ENCODE measurements at regions not wholly inside any gene's neighbourhood (a gene's known extent, or its start where the extent isn't known, plus 50 kb on each side); places are given as distances from the start of the nearest gene placed in this dataset.

GRCh38 chr2:59744436-59744835 is 809.0 kb downstream of the BCL11A start:
- no peak for DNase-seq (ENCODE audit: low read depth in 3 of 3)

DNA sequence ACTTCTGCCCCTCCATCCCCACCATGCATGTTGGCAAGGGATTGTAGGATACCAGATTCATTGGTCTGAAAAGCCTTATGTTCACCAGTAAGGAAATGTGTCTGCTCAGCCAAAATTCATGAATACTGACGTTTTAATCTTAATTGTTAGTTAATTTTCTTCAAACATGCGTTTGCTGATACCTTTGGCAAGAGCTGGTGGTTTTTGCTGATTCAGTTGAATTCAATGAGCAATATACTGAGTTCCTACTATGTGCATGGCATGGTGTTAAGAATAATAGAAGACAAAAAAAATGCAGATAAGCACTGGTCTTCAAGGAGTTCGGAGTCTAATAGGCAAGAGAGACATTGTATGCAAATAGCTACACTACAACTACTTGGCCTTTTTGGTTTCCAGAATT is 811.6 kb downstream of the BCL11A start:
- DNase-seq (ENCODE audit: low read depth in 3 of 3) = no peak

DNA sequence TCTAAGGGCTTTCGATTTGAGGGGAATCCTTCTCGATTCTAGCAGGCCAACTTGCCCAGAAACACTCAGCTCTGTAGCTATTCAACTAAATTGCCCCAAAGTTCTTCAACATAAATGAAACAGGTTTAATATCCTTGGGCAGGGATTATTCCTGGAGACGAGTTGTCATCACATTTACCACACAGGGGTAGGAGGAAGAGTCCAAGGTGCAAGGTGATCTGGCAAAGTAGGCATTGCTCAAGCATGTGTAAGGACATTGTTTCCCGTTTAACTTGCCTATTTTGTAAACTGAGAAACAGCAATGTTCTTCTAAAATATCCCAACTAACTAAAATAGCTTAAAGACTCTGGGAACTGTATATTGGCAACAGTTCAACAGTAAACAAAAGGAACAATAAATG is 814.3 kb downstream of the BCL11A start:
- no peak for DNase-seq (ENCODE audit: low read depth in 3 of 3)

GRCh38 chr2:59737299-59737698 is 816.2 kb downstream of the BCL11A start:
- DNase-seq (ENCODE audit: low read depth in 3 of 3) = no peak

DNA sequence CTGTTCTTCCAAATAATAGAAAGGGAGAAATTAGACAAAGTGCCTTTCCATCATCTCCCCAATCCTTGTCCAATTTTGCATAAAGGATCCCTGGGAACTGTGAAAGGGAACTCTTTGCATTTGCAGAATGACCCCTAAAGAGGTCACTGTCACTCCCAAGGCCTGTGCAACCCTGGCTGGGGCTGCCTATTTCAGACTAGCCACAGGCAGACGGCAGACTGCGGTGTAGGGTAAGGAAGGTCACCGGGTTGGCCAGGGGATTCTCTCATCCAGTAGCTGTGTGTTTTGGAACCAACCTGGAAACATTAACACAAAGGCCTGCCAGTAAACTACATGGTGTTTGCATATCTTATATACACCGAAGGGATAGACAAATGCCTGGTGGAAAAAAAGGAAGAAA is 818.7 kb downstream of the BCL11A start:
- no peak for DNase-seq (ENCODE audit: low read depth in 3 of 3)

- no peak for DNase-seq (ENCODE audit: low read depth in 3 of 3)
Observed at GRCh38 chr2:59733970-59734369, 819.5 kb downstream of the BCL11A start.

DNA sequence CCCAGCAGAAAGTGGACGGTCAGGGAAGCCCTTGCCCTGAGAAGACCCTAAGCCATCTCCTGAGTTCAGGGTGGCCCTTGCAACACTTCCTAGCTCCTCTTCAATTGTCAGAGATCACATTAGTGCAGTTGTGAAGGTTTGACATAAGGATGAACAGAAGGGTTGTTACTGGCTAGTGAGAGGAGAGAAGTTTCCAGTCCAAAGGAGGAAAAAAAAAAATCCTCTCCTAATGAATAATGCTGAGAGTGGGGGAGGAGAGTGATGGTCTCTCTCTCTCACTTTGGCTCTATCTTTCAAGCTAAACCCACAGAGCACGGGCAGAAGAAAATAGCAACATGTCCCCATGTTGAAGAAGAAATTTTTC is 819.9 kb downstream of the BCL11A start:
- DNase-seq (ENCODE audit: low read depth in 3 of 3) = no peak

GRCh38 chr2:59732871-59733566 is 820.4 kb downstream of the BCL11A start:
- DNase-seq (ENCODE audit: low read depth in 3 of 3) = no peak

GRCh38 chr2:59727121-59727590 is 826.3 kb downstream of the BCL11A start:
- DNase-seq (ENCODE audit: low read depth in 3 of 3) = no peak

DNA sequence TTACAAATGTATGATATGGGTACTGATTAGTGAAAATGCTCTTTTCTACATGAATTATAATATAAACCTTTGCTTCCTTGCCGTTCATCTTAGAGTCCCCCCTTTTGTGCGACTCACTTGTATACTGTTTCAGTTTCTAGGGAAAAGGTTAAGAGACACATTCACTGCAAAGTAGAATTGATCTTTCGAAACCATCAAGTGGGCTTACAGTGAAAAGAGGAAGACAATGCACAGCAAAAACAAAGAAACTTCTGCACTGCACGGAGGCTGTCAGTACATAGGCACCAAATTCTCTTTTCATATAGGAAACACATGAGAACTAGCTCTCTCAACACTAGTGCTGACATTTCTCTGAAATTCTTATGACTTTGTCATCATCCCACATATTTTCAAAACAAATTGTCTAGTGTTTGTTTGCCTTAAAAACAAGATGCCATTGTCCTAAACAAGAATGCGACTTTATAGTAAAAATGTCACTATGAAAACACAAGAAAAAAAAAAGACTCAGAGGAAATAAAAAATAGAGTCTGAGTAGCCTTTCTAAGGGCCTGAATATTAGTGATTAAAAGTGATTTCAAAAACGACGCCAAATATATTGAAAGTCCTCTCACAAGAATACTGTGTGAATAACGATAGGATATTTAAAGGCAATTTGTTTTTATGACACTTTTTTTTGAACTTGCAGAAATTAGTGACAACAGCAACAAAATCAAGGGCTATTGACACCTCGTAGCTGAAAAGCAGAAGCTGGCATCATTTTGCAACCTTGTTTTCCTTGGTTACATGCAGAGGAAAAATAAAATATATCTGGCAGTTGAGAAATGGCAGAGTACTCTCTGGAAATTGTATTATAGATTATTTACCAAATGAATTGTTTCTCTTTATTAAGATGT is 827.0 kb downstream of the BCL11A start:
- no peak for DNase-seq (ENCODE audit: low read depth in 3 of 3)

- no peak for DNase-seq (ENCODE audit: low read depth in 3 of 3)
Observed at GRCh38 chr2:59724746-59725145, 828.7 kb downstream of the BCL11A start.

- DNase-seq (ENCODE audit: low read depth in 3 of 3) = no peak
Observed at GRCh38 chr2:59720296-59720866, 833.1 kb downstream of the BCL11A start.

GRCh38 chr2:59713577-59713976 is 839.9 kb downstream of the BCL11A start:
- DNase-seq (ENCODE audit: low read depth in 3 of 3) = no peak

DNA sequence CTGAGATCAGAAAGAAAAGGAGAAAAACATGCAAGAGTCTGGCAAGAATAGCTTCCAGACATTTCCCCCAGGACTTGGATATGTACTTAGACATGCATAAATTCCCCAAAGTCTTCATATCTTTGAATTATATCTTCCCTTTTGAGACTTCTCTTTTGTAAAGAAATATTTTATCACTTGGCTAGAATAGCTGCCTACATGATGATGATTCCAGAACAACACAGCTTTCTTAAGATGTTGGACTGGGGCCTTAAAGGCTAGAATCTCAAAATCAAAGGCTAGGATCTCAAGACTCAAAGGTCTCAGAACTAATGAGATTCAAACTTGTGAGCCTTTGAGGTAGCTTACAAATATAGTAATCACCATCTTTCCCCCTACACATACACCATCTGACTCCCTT is 842.3 kb downstream of the BCL11A start:
- no peak for DNase-seq (ENCODE audit: low read depth in 3 of 3)

- no peak for DNase-seq (ENCODE audit: low read depth in 3 of 3)
Observed at GRCh38 chr2:59706729-59707128, 846.7 kb downstream of the BCL11A start.

- DNase-seq (ENCODE audit: low read depth in 3 of 3) = no peak
Observed at GRCh38 chr2:59703796-59704195, 849.7 kb downstream of the BCL11A start.

GRCh38 chr2:59702026-59702425 is 851.4 kb downstream of the BCL11A start:
- no peak for DNase-seq (ENCODE audit: low read depth in 3 of 3)

GRCh38 chr2:59701271-59701994 is 852.0 kb downstream of the BCL11A start:
- DNase-seq (ENCODE audit: low read depth in 3 of 3) = no peak

DNA sequence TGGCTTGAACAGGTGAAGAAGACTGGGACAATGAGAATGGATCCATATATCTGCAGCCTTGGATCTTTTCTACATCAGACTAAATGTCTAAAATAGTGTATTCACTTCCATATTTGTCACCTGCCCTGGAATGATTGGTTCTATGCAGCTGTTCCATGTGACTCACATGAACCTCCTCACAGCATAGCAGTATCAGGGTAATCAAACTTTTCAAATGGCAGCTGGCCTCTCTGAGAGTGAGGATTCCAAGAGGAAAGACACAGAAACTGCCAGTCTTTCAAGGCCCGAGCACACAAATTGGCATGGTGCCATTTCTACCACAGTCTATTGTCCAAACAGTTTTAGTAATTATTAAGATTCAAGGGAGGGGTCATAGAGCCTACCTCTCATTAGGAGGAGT is 859.3 kb downstream of the BCL11A start:
- no peak for DNase-seq (ENCODE audit: low read depth in 3 of 3)

DNA sequence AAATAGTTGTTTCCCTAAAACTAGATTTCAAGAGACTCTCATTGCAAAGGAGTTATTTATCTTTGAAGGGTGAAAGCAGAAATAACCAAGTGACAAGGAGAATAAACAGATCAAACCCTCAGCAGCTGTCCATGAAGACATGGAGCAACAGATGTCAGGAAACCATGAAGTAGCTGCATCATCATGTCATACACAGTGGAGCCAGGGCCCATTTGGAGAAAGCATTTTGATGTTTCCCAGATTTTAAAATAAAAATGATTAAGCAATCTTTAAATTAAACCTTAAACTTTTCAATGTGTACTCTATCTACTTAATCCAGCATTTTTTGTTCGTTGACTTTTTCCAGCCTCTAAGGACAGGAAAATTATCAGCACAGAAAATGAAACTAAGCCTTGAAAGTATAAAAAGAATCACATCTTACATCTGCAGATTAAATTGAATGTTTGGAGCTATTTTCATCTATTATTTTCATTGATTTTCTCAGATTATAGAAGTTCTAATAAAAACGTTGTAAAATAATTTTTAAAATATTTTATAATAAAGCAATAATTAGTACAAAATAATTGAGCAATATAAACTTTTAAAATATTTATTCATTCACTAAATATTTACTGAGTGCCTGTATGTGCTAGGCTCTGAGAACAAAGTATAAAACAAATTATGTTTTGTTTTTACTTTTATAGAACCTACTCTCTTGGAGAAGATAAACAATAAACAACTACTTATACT is 860.1 kb downstream of the BCL11A start:
- no peak for DNase-seq (ENCODE audit: low read depth in 3 of 3)

GRCh38 chr2:59691518-59692190 is 861.8 kb downstream of the BCL11A start:
- DNase-seq (ENCODE audit: low read depth in 3 of 3) = no peak
